IPS DF 4.7 (cell line): ENCODE measurements at regions not wholly inside any gene's neighbourhood (a gene's known extent, or its start where the extent isn't known, plus 50 kb on each side); places are given as distances from the start of the nearest gene placed in this dataset.

ENCODE experiments used
- DNase-seq: peaks from one replicate; pipeline ENCODE4 v3.0.0-alpha.2; 2013; ENCODE audit warnings: low spot score; ENCODE audit errors: extremely low read depth

DNA sequence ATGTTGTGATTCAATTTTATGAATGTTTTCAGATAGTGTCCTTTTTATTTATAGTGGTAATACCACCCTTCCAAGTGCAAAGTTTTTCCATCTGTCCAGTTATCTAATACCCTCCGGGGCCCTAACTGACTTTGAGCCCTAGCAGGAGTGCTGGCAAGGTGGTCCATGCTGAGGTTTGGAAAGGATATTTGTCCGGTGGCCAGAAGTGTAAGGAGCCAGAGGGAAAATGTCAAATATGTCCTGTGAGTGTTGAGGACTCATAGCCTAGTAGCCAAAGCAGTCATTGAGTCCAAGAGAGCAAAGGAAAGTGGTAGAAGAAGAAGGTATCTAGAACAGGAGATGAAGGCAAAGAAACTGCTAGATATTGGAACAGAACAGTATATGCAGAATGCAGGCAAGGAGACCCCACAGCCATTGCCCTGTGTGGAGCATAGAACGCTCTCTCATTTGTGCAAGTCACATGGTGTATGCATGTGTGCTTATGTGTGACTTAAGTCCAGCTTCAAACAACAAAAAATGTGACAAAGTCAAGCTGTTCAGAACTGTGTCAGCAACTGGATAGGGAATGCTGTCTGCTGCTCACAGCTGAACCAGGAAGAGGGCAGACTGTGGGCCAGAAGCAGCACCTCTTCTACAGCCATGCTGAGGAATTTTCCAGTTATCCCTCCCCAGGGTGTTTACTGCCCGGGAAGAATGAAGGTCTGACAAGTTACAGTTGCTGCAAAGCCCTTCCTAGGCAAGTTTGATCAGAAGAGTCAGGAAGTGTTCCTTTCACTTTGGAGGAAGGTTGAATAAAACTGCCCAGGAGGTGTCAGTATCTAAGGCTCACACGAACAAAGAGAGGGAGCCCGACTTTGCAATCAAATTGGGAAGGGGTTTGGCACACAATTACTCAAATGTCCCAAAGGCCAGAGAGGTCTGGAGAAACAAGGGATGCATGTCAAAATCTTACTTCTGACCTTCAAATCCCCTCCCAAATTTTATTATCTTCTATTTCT is 463.3 kb upstream of the DMAC1 start:
- no peak for DNase-seq

DNA sequence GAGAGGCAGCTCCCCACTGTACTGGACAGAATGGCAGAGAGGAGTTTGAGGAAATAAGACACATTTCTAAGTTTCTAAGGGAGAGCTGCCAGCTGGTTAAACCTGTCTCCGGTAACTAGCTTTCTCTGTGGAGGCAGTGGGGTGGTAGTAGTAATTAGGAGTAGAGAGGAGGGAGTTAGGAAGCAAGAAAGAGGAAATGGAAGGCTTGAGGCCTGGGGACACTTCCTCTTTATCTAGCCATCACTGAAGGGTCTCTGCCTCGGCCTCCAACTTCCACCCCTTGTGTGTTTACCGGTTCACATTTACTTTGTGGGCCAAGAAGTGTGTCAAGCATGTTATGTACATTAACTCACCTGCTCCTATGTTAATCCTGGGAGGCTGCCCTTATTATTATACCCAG is 462.2 kb upstream of the DMAC1 start:
- no peak for DNase-seq

DNA sequence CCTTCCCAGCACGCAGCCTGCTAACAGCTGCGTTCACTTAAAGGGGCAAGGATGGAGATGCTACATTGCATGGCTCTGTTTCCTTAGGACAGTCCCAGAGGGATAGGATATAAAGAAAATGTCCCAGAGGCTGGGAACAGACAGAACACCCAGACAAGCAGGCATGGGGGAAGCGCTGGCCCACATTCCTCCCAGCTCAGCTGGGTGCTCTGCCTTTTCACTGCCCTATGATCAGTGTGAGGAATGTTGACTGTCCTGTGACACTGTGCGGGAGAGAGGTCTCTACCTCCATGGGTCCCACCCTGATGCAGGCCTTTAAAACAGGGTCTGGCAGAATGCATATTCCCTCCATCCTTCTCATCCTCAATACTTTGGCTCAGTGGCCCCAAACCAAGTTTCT is 459.4 kb upstream of the DMAC1 start:
- no peak for DNase-seq

DNA sequence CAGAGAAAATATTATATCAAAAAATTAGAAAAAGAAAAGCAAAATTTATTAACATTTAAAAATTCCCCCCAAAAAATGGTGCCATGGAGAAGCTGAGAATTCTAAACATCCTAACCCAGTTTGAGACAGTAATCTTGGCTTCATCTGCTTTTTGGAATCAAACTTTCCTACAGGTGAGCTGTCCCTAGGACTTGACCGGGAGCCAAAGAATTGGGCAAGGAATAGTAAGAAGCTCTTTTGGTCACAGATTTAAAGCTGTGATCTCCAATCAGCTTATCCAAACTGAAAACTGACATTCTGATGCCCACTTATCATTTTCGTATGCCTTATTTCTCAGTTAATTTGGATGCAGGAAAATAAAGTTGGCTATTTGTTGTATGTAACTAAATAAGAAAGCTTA is 457.3 kb upstream of the DMAC1 start:
- DNase-seq, result no peak

DNA sequence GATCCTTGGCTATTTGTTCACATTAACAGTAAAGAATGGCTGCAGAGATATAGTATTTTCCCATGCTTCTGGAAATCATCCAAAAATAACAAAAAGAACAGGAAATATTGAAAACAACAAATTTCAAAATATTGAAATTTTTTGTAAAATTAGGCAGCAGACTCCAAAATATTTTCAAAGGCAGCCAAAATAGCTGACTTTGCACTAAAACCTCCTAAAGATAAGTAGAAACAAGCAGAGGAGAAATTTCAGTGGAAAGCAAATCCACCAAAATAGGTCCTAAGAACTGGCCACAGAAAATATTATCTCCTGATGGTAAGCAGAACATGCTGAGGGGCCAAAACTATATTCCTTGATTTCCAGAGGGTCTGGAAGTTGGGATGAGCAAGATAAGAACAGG is 456.3 kb upstream of the DMAC1 start:
- no peak for DNase-seq

DNA sequence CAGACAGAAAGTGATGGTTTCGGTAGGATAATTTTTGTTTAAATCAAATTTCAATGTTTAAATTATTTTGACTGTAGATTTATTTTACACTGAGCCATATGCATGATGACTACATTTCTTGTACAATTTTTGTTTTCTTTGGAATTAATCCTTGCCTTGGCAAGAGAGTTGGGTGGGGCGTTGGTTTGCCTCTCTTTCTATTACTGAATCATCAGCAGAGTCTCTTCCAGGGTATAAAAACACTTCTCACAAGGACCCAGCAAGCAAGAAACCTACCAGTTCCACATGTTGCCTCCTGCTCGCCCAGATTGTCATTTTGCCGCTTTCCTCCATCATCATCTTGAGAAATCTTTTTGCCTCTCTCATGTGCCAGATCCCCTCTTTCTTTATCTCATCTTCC is 455.0 kb upstream of the DMAC1 start:
- DNase-seq, result no peak

DNA sequence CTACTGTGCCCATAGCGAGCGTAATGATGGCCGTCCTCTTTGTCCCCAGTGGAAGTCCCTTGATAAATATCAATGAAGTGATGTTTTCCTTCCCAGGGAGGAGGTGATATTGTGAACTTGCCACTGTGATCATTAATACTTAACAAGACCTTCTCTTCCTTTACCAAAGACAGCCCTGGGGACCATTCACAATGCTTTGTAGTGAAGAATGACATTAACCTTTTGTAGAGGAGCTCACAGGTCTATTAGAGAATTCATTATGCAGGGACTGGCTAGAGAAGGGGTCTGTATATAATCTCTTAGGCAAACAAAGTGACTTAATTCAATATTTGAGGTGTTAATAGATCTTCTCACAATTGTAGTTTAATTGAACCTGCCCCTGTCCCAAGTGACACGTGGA is 452.9 kb upstream of the DMAC1 start:
- no peak for DNase-seq

DNA sequence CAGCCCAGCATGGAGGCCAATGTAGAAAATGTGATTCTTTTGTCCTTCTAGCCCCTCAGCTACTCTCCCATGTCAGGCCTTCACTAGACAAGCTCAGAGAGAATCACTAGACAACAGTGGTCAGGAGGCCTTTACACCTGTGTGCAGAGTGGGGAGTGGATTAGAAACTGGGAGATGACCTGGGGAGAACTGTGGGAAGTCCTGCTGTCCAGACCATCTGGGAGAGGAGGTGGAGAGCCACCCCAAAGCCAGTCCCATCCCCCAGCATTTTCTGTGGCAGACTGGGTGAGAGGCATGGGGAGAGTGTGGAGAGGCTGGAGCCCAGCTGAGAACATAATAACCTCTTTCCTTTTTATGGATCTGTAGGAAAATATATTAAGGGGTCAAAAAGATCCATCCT is 452.0 kb upstream of the DMAC1 start:
- DNase-seq, result no peak

DNA sequence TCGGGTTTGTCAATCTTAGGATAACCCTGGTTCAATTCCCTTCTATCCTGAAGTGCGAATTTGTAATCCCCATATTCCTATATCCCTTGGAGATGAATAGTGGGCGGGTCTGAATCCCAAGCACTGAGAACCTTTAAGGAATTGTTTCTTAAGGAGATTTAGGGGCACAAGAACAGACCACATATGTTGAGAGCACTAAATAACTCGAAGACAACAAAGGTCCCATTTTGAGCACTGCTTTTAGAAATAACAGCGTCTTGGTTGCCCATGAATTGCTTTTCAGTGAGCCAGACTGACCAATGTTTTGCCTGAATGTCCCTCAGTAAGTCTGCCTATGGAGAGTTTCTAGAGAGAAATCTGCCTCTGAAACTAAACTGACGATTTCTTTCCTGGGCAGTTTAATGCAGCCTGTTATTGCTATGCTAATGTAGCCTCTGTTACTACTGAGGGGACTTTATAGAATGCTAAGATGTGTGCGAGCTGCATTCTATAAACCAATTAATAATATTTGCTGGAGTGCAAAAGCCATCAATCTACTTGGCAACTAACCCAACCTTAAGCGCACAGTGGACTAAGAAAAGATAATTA is 445.0 kb upstream of the DMAC1 start:
- no peak for DNase-seq

DNA sequence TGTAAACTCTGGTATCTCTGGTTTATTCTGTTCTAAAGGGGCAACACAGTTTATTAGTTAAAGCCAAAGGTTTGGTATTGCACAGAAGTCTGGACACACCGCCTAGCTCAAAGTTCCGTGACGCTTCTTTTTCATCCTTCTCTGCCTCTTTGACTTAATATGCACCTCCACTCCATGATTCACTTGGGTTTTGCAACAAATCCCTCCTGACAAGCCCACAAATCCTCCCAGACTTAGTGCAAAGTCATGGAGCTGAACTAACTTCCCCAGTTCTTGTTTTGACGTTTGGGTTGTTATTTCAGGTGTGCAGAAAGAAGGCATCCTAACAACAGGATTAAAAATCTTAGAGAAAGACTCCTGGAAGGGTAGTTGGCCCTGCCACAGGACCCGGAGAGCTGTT is 441.6 kb upstream of the DMAC1 start:
- no peak for DNase-seq

DNA sequence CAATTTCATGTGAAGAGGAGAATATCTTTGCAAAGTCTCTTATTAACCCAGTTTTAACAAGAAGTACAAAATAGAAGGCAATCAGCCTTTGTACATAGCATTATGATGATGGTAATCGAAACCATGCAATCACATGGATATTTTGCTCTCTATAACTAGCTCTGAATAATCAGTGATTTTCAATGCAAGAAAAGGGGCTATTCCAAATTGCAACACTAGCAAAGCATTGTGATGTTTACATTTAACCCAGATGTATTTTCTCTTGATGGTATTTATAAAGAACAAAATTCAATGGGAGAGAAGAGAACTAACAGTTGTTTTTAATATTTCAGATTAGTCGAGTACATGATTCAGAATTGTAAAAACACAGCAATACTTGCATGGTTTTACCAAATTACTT is 437.5 kb upstream of the DMAC1 start:
- DNase-seq, result no peak

DNA sequence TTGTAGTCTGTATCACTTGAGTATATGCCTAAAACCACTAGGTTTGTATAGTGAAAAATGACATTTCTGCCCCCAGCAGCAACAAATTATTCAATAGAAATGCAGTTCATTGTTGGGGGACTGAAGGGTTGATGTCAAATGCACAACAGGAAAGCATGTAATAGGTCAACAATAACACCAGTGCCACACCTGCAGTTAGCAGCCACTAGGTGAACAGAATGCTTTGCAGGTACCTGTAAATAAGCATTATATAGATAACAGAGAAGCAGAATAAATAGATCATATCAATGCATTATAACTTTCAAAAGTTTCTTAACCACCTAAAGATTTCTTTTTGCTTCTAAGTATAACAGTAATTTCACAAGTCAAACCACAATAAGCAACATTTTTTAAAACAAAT is 435.9 kb upstream of the DMAC1 start:
- no peak for DNase-seq

DNA sequence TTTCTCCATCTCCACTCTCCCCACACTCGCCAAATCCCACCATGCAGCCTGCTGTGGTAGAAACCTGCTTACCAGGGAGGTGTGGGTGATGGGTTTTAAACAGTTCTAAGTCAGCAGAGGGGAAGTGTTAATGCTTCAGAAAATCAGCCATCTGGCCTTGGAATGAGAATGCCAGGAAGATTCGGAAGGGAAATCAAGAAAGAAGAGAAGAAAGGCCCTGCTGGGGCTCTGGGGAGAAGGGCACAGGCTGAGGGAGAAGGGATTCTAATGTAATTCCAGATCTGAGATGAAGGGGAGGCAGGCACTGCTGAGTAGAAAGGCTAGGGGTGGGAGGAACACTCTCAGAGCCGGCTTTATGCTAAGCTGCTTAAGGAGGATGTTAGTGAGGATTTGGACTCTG is 434.7 kb upstream of the DMAC1 start:
- DNase-seq, result no peak

DNA sequence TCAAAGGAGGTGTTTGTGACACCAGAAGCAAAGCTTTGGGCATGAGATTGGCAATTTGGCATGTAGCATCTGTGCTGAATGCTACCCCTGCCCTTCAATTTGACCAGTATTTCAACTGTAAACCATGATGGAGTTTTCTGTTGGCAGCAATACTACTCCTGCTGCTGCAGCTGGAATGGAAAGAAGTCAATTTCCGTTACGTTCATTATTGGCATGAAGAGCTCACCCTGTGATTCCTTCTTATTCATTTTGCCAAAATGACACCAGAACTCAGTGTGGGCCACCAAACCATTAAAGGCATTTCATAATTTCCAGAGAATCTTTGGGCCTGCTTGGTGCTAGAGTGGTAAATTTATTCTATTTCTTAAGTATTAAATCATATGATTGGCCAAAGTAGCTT is 433.1 kb upstream of the DMAC1 start:
- no peak for DNase-seq

DNA sequence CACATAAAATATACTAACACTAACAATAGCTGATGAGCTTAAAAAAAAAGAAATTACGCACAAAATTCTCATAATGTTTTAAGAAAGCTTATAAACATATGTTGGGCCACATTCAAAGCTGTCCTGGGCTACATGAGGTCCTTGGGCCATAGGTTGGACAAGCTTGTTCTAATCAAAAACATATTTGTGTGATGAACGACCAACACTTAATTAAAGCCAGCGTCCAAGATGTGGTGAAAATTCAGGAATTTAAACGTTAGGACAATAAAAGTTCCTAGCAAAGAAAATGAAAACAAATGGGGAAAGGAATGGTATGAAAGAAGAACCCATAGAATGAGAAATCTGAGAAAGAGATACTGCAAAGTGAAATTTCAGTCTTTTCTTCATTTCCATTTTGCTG is 429.6 kb upstream of the DMAC1 start:
- no peak for DNase-seq

DNA sequence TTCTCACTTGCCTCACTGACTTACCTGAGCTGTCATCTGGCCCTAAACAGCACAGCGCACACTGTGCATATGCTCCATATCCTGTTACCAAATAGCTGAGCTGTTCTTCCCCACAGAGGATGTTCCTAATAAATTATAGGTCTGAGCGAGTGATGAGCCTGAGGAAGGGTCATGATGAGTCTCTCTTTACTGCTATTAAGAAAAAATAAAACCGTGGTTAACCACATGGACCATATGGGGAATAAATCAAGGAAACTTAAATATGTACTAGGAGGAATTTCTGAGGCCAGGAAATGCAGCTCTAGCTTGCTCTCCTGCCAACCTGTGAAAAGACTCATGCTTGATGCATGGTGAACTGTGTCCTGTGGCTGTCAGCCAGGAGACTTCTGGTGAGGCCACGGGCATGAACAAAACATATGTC is 424.8 kb upstream of the DMAC1 start:
- DNase-seq, result no peak

DNA sequence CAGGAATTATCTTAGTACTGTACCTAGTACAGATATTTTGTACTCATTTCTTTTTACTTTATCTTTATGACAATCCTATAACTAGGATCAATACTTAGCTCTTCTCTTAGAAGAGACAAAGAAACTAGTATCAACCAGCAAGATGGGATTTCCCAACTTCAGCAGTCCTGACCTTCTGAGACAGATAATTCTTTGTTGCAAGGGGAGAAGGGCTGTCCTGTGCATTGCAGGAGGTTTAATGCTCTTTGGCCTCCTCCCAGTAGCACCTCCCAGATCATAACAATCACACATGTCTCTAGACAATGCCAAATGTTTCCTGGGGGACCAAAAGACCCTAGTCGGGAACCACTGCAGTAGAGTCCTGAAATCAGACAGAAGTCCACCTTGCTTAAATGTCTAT is 424.3 kb upstream of the DMAC1 start:
- DNase-seq, result no peak

DNA sequence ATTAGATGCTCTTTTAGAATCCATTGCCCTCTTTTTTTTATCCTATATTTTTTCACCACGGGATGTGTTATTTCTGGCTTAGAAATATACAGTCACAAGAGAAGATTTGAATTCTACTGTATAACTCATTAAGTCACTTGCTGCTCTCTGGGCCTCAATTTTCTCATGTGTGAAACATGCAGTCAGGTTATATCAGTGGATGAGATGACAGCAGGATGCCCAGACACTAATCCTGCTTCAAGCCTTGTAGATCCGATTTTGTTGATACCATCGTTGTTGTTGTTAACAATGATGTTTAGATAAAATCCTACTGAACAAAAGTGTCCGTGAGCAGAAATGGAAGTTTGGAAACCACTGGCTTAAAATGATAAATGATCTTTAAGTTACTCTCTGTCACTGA is 421.9 kb upstream of the DMAC1 start:
- DNase-seq, result no peak

DNA sequence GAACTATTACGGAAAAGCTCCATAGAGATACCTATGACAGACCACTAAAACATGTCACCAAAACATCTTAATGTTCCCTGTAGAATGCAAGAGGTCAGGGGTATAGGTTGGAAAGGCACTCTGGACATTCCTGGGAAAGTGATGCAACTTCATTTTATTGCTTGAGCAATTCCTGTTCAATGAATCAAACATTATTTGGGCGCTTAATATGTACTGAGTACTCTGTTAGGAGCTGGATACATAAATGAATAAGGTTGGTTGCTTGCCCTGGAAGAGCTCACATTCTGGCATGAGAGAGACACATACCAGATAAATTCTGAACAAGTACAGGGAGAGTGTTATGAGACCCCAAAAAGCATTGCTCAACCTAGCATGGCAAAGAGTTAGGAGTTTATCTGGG is 408.9 kb upstream of the DMAC1 start:
- no peak for DNase-seq

DNA sequence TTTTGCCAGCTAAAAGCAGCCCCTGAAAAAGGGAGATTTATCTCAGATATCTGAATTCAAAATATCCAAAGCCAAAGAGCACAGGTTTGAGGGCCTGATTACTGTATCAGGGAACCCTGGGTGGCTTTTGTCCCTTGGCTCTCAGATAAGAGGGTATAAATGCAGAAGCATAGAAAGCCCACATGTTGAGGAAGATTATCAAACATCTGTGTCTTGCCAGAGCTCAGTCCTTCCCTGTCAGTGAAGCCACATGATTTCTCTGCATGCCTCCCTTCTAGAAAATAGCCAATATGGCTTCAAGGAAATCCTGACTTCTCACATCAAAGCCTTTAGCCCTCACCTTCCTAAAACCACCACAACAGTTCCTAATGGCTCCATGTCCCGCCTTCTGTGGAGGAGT is 408.0 kb upstream of the DMAC1 start:
- no peak for DNase-seq

DNA sequence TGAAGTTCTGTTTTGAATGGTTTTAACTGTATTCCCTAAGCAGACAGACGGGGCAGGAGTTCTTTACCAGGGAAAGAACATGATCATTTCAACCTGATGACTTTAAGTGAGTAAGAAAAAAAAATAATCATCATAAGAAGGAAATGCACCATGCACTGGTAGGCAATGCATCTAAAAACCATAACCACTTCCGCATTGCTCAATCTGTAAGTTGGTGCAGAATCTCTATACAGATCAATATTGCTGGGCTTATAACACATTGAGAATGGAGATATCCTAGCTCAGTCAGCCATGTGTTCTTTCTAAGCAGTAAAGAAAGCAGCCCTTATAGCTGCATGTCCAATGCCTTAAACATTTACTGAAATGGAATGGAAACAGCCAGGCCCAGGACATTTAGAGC is 407.1 kb upstream of the DMAC1 start:
- no peak for DNase-seq

DNA sequence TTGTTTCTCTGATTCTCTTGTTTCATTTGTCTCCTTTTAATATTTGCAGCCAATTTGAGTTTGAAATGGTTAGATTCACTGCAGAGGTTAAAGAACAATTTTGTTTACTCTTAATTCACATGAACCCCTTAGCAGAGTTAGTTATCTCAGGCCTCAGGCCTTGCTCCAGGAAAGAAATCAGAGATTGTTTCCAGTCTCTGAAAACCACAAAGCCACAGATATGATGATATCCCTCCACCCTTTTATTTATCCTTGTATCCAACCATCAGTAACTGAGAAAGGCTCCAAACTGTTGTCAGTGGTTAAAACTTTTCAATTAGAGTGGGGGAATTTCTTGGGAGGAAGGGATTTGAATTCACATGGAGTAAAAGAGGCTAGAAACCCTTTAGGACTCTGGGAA is 406.0 kb upstream of the DMAC1 start:
- DNase-seq, result no peak

DNA sequence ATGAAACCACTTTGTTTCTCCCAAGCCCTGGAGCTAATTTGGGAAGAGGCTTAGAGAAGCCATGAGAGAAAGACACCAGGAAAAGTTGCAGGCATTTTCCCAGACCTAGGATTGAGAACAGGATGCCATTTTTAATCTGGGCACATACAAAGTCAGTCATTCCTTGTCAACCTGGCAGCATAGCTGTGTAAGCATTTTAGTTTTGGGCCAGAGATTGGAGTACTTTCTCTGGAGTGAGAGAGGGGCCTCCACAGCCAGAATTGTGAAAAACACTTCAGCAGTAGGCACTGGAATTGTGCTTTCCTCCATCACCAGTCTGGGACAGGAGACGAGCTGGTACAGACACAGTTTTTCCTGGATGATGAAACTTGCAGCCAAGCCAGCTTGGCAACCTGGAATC is 390.3 kb upstream of the DMAC1 start:
- DNase-seq, result no peak
